HG02840 (cell line): ENCODE measurements at regions not wholly inside any gene's neighbourhood (a gene's known extent, or its start where the extent isn't known, plus 50 kb on each side); places are given as distances from the start of the nearest gene placed in this dataset.
"Not testable (repeated sequence)": the region's sequence is repeated elsewhere in the genome, so short reads cannot be mapped to it uniquely, and the experiment has no call there.

Experiments used
- ATAC-seq: cut with Tn5 transposase; IDR thresholded peaks from one replicate; pipeline ENCODE4 v1.9.1; 2021; ENCODE audit warnings: mild to moderate bottlenecking, moderate library complexity, moderate number of reproducible peaks; ENCODE audit not compliant: unreplicated experiment, low FRiP score

DNA sequence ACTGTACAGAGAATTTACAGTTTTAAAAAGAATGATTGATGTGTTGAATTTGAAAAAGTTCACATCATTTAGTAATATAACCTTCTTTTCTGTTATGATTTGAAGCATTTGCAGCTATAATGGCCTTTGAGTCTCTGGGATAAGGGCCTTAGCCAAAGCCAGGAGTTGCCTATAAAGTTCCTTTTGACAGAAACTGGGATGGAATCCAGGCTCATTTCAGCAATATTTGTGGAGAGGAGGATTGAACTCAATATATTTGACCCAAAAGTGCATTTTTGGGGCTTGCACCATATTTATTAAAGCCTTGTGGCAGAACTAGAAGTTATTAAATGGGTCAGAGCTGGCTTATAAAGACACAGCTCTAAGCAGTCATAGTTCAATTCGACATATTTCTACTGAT is 348.7 kb upstream of the EPHA3 start:
- no peak for ATAC-seq

DNA sequence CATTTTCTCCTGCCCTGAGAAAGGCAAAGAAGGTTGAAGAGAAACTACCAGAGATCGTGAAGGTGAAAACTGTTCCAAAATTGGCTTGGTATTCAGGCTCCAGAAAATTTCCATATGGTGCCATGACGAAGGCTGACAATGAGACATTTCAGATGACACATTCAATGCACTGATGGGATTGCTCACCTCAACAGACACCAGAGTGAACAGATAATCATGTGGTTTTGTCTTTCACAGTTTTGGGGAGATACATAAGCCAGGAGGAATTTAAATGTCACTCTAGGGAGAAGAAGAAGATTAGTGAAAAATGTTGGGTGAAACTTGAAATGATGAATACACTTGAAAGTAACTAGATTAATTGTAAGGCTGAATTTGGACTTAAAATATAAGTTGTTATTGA is 339.7 kb upstream of the EPHA3 start:
- ATAC-seq = no peak

GRCh38 chr3:88773766-88774165 is 333.7 kb upstream of the EPHA3 start:
- no peak for ATAC-seq

GRCh38 chr3:88775026-88775690 is 332.3 kb upstream of the EPHA3 start:
- ATAC-seq = no peak

GRCh38 chr3:88779482-88779881 is 327.9 kb upstream of the EPHA3 start:
- no peak for ATAC-seq

GRCh38 chr3:88784925-88785324 is 322.5 kb upstream of the EPHA3 start:
- ATAC-seq = no peak

DNA sequence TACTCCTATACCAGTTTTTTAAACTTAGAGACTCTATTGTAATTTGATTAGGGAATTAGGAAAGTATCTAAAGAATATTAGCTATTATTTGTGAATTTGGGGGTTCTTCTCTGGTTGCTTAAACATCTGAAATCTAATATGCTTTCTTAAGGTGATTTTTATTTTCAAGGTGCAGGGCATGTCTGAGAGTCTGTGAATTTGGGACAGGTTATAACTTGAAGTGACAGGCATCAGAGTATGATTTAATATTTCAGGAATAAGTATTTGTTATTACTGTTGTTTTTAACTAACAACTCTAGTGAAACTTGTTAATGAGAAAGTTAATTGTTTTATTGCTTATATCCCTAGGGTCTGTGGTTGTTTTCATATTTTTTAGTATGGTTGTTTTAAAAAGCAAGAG is 321.6 kb upstream of the EPHA3 start:
- ATAC-seq = no peak

DNA sequence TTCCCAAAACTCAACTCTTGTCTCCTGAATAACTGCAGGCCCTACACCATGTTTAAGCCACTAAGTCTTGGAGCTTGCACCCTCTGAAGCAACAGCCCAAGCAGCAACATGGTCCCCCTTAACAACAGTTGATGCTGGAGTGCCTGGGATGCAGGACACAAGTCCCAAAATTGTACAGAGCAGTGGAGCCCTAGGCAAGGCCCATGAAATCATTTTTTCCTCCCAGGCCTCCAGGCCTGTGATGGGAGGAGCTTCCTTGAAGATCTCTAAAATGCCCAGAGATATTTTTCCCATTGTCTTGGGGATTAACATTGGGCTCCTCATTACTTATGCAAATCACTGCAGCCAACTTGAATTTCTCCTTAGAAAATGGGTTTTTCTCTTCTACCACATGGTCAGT is 311.9 kb upstream of the EPHA3 start:
- ATAC-seq = no peak

- ATAC-seq = no peak
Observed at GRCh38 chr3:88807491-88808105, 299.8 kb upstream of the EPHA3 start.

DNA sequence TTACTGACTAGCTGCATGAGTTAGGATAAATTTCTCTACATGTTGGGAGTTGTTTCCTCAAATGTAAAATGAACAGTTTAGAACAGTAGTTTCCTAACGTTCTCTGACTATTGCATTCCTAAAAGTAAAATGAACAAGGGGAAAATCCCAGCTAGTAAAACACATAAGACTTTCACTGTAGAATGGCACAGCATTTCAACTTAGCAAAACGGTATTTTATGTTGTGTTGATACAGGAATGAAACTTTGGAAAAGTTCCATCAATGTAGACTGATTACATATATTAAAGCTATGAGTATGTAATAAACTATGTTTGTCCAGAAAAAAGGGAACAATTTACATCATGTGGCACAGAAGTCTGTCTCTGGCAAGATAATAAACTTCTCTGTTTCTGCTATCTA is 297.4 kb upstream of the EPHA3 start:
- no peak for ATAC-seq

DNA sequence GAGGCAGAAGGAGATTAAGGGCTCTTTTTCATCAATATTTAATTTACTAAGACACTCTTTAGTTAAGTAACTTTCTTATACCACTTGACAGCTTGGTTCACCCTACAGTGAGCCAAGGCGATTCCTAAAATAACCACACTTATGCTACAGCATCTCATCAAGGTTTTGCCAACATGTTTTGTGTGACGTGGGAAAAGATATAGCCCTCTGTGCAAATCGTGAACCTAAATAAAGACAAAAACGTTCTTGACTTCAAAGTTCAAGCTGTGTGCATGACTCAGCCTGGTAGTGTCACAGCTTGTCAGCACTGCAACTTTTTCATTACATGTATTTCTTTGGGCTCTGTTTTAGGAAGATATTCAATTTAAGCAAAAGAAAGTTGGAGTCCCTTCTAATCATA is 297.0 kb upstream of the EPHA3 start:
- no peak for ATAC-seq

DNA sequence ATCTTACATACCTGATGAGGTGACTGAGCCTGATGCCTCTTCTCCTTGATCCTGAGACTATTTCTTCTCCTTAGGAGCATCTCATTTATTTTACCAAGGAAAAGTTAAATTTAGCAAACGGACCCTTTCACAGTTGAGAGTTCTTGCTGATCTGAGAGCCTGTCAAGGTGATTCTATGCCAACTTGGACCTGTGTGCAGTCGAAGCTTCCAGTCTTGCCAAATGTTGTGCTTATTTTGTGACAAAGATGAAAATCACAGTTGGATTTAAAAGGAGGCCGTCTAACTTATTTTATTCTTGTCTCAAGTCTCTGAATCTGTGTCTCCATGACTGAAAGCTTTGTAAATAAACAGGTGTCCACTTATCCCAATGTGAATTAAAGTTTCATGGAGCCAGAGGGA is 296.3 kb upstream of the EPHA3 start:
- ATAC-seq = no peak

GRCh38 chr3:88812576-88812975 is 294.8 kb upstream of the EPHA3 start:
- ATAC-seq = no peak

DNA sequence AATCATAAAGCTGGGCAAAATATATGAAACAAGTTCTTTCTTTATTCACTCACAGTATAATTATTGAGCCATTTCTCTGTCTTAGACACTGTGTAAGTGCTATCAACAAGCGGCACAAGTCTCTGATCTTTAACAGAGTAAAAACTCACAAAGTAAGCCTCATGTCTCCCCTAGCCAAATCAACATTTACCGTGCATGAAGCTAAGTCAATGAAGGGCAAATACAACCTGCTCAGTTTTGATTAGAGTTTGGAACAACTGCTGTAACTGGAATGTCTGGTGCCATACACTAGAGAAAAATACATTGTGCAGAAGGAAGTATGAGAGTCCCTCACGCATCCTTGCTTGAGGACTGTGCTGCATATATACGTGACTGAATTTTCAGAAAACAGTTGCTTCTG is 291.0 kb upstream of the EPHA3 start:
- no peak for ATAC-seq

GRCh38 chr3:88824666-88825564 is 282.5 kb upstream of the EPHA3 start:
- no peak for ATAC-seq

GRCh38 chr3:88828466-88828865 is 279.0 kb upstream of the EPHA3 start:
- no peak for ATAC-seq

- ATAC-seq = no peak
Observed at GRCh38 chr3:88852606-88853005, 254.8 kb upstream of the EPHA3 start.

DNA sequence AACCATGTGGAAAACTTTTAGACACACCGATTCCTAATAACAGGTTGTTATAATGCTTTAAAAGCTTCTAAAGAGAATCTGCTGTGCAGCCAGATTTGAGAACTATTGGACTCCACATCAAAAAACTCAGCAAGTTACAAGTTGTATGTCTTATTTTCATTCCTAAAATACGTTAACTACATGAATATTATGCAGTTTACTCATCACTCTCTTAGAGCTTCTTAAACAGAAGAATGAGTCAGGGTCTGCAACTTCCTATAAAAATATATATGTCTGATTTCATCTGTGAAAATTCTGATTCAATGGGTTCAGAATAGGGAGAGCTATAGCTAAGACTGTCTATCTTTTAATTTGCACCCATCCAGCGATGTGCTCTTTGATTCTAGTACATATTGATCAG is 244.2 kb upstream of the EPHA3 start:
- no peak for ATAC-seq

DNA sequence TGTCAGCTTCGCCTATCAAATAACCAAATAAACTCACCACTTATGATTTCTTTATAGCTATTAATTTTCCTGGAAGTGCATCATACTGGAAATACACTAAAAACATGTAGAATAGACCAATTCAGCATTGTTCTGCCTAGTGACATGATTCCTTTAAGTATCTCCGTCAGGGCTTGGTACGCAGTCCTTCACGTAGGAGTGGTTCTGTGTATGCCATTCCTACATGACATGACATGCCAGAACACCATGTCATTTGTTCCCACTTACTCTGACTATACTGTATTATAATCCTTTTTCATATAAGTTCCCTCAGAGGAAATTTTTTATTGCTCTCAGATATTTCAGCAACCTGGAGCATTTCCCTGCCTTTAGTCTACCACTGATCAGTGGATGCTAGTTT is 230.7 kb upstream of the EPHA3 start:
- ATAC-seq = no peak

GRCh38 chr3:88879905-88880304 is 227.5 kb upstream of the EPHA3 start:
- ATAC-seq = no peak

DNA sequence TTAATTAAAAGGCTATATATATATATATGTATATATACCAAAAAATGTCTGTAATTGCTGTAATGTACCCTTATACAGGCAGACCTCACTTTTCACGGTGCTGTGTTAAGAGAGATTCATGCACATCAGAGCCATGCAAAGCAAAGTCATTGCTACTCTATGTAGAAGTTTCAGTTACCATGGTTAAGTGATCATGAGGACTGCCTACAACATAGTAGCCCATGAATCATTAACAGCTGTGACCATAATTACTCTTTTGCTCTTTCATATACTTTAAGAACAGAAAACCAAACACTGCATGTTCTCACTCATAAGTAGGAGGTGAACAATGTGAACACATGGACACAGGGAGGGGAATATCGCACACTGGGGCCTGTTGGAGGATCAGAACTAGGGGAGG is 225.3 kb upstream of the EPHA3 start:
- ATAC-seq = peak; percentile 88

- not testable (repeated sequence) for ATAC-seq
Observed at GRCh38 chr3:88886624-88887023, 220.8 kb upstream of the EPHA3 start.
